ENCODE measurements at regions not wholly inside any gene's neighbourhood (a gene's known extent, or its start where the extent isn't known, plus 50 kb on each side); places are given as distances from the start of the nearest gene placed in this dataset.
A peak's percentile ranks its signal among the peaks of the same experiment; 100 is the strongest.
"Not testable (repeated sequence)": the region's sequence is repeated elsewhere in the genome, so short reads cannot be mapped to it uniquely, and the experiment has no call there.

GRCh38 chr2:172262486-172262885 is 159.8 kb upstream of the DLX2 start:
- no peak for DNase-seq

GRCh38 chr2:172264820-172265219 is 162.1 kb upstream of the DLX2 start:
- DNase-seq = not testable (repeated sequence)

GRCh38 chr2:172269507-172270244 is 157.7 kb upstream of the ITGA6 start:
- DNase-seq = not testable (repeated sequence)

DNA sequence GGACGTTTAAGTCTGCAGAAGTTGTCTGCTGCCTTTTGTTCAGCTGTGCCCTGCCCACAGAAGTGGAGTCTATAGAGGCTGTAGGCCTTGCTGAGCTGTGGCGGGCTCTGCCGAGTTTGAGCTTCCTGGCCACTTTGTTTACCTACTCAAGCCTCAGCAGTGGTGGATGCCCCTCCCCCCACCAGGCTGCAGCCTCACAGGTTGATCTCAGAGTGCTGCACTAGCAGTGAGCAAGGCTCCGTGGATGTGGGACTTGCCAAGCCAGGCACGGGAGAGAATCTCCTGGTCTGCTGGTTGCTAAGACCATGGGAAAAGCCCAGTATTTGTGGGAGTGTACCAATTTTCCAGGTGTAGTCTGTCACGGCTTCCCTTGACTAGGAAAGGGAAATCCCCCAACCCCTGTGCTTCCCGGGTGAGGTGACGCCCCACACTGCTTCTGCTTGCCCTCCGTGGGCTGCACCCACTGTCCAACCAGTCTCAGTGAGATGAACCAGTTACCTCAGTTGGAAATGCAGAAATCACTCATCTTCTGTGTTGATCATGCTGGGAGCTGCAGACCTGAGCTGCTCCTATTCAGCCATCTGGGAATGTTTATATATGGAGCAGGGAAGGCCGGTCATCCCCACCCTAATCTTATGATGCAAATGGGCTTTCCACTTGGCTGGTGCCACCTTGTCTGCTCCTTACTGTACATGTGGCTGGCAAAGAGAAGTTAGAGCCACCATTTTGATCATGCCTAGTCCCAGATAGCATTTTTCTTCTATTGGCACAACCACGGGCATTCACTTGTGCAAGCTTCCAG is 156.9 kb upstream of the ITGA6 start:
- peak; percentile 15 for DNase-seq

DNA sequence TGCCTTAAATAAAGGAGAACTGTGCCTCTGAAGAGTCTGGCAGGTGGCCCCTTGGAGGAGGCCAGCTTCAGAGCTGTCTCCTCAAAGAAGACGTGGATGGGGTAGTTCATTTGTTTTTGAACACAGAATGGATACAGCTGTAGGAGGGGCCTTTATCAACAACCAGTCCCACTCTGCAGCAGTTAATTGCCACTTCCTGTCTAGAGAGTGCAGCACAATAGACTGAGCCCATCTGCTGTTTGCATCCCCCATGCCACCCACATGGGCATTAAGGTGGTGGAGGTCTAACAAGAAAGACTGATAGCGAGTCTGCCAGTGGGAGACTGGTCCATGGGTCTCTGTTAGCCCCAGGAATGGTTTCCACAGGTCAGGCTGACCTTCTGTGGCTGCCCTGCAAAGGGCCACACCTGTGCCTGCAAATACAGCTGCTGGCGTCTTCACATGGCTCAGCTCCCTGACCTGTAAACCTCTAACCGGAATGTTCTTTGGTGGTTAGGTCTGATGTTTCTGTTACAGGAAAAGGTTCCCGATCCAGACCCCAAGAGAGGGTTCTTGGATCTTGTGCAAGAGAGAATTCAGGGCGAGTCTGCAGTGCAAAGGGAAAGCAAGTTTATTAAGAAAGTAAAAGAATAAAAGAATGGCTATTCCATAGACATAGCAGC is 153.3 kb upstream of the ITGA6 start:
- DNase-seq = peak; percentile 32

GRCh38 chr2:172275239-172275638 is 152.1 kb upstream of the ITGA6 start:
- no peak for DNase-seq

DNA sequence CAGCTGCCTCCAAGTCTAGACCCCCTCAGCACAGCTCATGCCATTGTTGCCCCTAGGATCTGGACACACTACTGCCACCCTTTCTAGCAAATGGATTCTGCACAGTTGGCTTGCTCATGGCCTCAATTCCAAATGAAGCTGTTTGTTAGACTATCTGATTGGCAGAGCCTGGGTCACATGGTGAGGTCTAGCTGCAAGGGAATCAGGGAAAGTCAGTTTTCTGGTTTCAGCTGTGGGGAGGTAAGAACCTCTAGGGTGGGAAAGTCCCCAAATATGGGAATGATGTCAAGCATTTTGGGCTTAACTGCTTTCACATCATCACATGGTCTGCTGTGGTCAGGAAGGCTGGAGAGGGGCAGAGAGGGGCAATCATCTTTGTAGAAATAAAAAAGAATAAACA is 150.4 kb upstream of the ITGA6 start:
- no peak for DNase-seq

GRCh38 chr2:172278667-172279066 is 148.7 kb upstream of the ITGA6 start:
- DNase-seq = no peak

GRCh38 chr2:172279214-172279613 is 148.2 kb upstream of the ITGA6 start:
- DNase-seq = no peak

GRCh38 chr2:172279813-172280212 is 147.6 kb upstream of the ITGA6 start:
- DNase-seq = no peak

DNA sequence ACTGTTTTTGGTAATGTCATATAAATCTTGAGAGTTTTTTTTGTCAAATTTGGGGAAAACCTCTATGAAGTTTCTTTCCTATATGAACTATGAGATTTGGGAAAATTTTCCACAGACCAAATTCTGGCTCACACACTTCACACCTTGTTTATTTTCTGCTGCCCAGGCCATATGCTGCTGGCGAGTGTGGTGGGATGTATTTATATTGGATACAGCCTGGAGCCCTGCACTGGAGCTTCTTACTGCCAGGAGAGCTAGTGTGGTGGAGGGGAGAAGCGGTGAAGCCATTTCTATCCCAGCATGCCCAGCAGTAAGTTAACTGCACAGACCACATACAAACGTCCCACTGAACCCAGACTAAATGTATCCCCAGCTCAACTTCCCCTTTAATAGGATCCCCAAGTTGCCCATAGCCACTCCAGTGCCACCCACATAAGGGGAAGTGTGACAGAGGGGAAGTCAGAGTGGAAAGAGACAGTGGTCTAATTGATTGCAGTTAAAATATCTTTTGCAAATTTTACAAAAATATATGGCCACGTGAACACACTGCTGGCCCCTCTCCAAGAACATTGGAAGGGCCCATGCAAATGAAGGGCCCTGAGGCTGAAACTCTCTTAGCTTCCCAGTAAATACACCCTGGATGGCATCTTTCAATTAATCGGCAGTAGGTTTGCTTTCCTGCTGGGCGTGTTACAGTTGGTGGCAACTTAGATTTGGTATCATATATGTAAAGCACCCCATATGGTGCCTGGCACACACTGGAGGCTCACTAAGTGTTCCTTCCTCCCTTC is 146.6 kb upstream of the ITGA6 start:
- no peak for DNase-seq

GRCh38 chr2:172281648-172282570 is 145.5 kb upstream of the ITGA6 start:
- no peak for DNase-seq

- no peak for DNase-seq
These were observed 144.4 kb upstream of the ITGA6 start for GRCh38 chr2:172282944-172283343.

DNA sequence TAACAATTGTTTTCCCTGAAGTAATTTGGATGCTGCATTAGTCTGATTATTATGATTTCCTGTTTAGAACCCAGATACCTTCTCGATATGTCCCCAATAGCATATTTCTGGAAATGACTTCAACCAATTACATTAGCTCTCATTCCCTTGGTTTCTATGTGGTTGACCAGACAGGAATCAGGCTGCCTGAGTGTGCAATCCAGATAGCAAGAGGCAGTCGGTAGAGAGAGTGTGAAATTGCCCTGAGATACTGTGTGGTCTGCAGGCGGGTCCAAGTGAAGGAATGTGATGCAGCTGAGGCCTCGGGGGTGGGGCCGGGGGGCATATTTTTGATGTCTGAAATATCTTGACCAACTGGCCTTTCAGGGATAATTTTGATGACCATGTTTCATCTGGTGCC is 143.9 kb upstream of the ITGA6 start:
- DNase-seq = no peak

GRCh38 chr2:172284209-172284608 is 143.2 kb upstream of the ITGA6 start:
- no peak for DNase-seq

GRCh38 chr2:172285010-172285621 is 142.3 kb upstream of the ITGA6 start:
- no peak for DNase-seq

GRCh38 chr2:172285760-172286159 is 141.6 kb upstream of the ITGA6 start:
- DNase-seq = no peak

DNA sequence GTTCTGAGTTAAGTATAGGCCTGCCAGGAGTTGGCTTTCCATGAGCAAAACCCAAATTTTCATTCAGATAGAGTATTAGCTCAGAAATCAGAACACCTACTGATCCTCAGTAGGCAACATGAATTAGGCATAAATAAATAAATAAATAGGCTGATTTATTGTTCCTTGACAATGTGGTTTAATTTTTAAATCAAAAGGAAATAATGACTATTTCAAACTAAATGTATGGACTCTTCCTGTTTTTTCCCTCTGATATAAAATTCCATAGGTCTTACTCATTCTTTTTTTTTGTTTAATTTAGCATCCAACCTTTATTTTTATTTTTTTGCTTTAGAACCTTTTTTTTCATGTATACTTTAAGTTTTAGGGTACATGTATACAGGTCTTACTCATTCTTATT is 140.2 kb upstream of the ITGA6 start:
- no peak for DNase-seq

DNA sequence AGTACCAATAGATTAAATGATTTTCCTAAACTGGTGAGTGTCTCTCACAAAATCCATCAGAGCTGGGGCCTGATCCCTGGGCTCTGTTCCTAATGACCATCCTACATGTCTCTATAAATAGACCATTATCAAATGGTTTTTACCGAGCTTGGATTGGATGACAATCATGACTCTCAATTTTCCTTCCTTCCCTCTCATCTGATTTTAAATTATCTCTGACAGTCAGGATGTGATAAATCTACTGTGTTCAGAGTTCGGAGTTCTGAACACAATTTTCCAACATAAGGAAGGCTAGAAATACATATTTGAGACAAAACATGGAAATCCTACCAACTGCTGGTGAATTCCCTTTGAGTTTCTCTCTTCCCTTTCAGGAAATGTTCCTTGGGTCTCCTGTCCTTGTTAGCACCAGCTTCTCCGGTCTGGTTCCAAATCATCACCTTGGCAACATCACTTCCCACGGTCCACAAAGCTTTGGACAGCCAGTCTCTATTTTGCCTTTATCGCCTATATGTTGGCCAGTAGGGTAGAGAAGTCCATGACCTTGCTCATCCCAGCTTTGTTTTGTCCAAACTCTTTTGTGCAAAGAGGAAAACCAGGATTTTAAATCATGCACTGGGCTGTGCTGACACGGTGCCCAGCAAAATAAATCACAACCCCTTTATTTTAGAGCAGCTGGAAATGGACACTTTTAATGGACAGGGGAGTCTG is 139.6 kb upstream of the ITGA6 start:
- no peak for DNase-seq

GRCh38 chr2:172288603-172289002 is 138.8 kb upstream of the ITGA6 start:
- DNase-seq = peak; percentile 30

- no peak for DNase-seq
These were observed 133.4 kb upstream of the ITGA6 start for GRCh38 chr2:172293952-172294351.

Measured in NCI-H1436 (cell line).